HG02981 (cell line): ENCODE measurements at regions not wholly inside any gene's neighbourhood (a gene's known extent, or its start where the extent isn't known, plus 50 kb on each side); places are given as distances from the start of the nearest gene placed in this dataset.
"Not testable (repeated sequence)": the region's sequence is repeated elsewhere in the genome, so short reads cannot be mapped to it uniquely, and the experiment has no call there.

Source experiments
- ATAC-seq: cut with Tn5 transposase; IDR thresholded peaks from one replicate; pipeline ENCODE4 v1.9.1; 2021; ENCODE audit warnings: mild to moderate bottlenecking, moderate library complexity; ENCODE audit not compliant: unreplicated experiment

DNA sequence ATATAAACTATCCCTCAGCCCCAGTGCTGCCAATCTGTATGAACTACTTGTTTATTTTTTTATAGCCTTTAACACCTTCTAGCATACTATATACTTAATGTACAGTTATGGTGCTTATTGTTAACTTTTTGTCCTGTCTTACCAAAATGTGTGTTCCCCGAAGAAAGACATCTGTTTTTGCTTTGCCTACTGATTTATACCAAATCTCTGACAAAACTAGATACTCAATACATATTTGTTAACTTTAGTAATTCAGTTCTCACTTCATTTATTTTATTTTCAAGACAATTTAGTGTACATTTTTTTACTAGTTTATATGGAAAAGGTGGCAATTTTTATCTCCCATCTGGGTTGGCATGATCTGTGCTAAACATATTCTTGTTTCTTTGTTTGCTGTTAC, 824.3 kb upstream of the ATXN8OS start:
- ATAC-seq, result no peak

DNA sequence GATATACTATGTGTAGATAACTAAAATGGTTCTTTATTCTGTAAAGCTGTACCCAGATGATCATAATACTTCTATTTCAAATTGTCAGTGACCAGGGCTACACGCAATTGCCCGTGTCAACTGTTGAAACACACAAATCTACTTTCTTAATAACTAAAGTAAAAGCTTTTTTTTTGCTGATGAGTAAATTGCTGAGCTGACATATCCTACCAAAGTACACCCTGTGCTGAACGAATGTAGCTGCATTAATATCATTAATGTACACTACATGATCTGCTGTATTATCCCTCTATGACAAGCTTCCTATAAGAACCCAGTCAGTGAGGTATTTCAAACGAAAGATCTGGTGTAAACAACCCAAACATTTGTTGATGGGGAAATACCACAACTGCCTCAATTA, 827.2 kb upstream of the ATXN8OS start:
- ATAC-seq, result no peak

DNA sequence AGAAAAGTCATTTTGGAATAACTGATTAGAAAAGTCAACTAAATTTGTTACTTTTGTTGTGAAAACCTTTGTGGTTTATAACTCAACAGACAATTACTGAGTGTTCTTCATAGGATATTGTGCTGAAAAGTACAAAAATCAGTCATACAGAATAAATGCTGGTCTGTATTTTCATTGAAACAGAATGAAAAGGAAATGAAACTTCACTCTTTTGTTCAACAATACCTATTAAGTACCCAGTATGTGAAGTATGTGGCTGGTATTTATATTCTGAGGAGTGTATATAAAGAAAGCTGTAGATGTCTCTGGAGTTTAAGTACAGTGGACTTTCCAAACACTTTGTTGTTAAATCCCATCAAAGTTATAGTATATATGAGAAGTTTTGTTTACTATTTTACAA, 828.4 kb upstream of the ATXN8OS start:
- no peak for ATAC-seq

GRCh38 chr13:69274231-69274630, 833.4 kb upstream of the ATXN8OS start:
- ATAC-seq, result no peak

GRCh38 chr13:69264362-69265334, 843.0 kb upstream of the ATXN8OS start:
- ATAC-seq, result no peak

DNA sequence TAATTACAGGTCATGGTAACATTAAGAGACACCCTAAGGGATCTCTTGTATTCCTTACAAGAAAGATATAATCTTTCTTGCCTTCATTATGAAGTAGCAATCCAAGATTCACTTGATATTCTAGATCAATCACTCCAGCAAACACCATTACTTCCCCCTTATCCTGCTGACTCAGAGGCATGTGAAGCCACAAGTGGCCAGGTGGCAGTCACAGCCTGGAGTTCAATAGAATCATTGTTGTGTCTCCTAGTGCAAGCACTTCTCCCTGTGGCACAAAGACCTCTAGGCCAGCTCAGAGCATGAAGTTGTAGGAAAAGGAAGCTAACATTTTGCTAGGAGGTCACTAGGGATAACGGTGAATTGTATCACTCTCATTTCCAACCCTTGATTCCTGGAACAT, 864.3 kb upstream of the ATXN8OS start:
- ATAC-seq, result no peak

DNA sequence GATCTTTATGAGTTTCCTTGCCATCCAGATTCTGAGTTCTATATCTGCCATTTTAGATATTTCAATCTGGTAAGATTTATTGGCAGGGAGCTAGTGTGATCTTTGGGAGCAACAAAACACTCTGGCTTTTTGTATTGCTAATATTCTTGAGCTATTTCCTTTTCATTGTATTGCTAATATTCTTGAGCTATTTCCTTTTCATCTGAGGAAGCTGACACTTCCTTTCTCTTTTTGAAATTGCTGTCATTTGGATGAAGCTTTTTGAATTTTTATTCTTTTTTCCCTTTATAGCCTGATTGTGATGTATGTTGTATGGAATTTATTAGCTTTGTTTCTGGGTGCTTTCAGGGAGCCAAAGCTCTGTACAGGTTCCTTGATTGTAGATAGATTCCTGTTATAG, 873.5 kb upstream of the ATXN8OS start:
- ATAC-seq, result no peak

DNA sequence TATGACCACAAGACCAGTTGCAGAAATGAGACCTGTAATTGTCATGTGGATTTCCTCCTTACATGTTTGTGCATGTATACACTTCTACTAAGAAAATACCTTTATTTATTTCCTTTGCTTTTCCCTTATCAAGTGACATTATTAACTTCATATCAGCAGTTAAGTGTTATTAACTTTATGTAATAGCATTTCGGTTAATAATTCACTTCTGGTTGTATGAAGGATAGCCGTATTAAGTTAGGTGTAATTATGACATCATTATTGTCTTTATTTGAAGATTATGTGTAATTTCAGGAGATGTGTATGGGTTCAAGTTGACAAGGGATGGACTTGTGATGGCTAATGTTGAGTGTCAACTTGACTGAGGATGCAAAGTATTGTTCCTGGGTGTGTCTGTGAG, 881.2 kb upstream of the ATXN8OS start:
- ATAC-seq, result no peak

GRCh38 chr13:69221633-69222498, 885.8 kb upstream of the ATXN8OS start:
- ATAC-seq, result not testable (repeated sequence)

GRCh38 chr13:69213396-69213795, 894.2 kb upstream of the ATXN8OS start:
- ATAC-seq, result no peak

GRCh38 chr13:69204620-69205019, 903.0 kb upstream of the ATXN8OS start:
- ATAC-seq, result no peak

GRCh38 chr13:69202996-69203395, 904.6 kb upstream of the ATXN8OS start:
- ATAC-seq, result no peak

DNA sequence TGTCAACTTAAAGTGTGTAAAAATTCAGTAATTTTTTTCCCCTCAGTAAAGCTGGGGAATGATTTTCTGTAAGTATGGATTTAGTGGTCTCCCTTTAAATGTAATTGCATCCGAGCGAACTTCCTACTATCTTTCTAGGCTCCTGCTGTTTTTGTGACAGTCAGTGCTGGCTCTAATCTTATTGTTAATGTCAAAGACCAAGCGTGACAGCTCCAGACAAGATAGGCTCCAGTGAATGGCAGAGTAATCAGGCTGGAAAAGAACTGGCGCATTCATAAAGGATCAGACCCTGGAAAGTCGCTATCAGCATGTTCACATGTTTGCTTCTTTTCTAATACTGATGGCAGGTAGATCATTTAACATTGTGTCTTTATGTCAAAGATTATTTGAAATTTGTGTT, 908.0 kb upstream of the ATXN8OS start:
- ATAC-seq, result no peak

- ATAC-seq, result no peak
These were observed 908.9 kb upstream of the ATXN8OS start for GRCh38 chr13:69198706-69199105.

GRCh38 chr13:69194130-69194529, 913.5 kb upstream of the ATXN8OS start:
- no peak for ATAC-seq

- no peak for ATAC-seq
These were observed 927.6 kb upstream of the ATXN8OS start for GRCh38 chr13:69180034-69180433.

DNA sequence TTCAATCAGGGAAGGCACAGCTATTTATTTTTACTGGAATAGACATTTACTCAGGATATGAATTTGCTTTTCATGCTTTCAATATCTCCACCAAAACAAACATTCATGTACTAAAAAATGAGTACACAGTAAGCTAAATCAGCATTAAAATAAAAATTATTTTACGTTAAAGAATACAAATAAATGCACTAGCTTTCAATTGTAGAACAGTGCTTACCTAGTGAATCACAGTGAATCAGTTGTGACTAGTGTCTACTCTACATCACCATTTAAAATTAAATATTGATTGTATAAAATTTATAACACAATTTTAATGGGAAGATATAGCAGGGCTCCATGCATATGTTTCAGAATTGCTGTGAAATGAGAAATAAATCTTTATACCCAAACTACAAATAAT, 929.6 kb upstream of the ATXN8OS start:
- no peak for ATAC-seq

DNA sequence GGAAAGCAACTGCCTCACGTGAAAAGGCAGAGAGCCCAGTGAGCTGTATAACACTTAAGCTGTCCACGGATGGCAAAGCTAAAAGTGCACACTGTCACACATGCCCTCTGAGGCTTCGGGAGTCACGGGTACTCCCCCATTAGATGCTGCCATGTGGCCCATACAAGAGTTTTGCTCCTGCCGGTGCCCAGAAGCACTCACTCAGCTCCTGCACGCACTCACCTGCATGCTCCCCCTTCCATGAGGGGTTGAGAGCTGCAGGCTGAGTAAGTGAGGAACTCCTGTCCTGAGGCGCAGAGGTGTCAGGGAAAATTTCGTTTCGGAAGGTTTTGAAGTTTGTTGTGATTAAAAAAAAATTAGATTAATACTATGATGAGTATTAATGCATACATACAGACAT, 939.2 kb upstream of the ATXN8OS start:
- ATAC-seq, result no peak

GRCh38 chr13:69155136-69155535, 952.5 kb upstream of the ATXN8OS start:
- no peak for ATAC-seq

DNA sequence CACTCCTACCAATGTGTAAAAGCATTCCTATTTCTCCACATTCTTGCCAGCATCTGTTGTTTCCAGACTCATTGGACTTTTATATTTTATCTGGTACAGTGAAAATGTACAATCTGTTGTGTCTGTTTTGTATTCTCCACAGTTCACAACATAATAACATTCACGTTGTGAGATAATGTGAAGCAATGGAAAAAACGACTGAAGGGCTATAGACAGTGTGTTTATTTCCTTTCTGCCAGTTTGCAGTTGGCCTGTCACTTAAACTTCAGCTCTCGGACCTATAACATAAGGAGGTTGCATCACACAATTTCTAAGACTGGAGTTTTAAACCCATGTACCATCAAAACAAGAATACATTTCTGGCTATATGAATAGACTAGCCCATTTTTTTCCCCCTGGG, 965.5 kb upstream of the ATXN8OS start:
- ATAC-seq, result no peak

DNA sequence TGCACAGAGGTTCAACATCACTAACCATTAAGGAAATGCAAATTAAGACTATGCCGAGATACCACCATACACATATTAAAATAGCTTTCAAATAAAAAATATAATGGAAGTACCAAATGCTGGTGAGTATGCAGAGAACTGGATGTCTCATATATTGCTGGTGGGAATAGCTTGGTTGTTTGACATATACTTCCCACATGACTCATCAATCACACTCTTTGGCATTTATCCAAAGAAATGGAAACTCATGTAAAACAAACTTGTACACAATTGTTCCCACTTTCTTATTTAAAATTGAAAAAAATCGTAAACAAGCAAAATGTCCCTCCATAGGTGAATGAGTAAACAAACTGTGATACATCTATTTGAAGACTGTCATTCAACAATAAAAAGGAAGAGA, 982.6 kb upstream of the ATXN8OS start:
- ATAC-seq, result no peak
